Thoracic aorta (tissue), 2 donors: ENCODE measurements at regions not wholly inside any gene's neighbourhood (a gene's known extent, or its start where the extent isn't known, plus 50 kb on each side); places are given as distances from the start of the nearest gene placed in this dataset.

Experiments used
- ATAC-seq: fragments of 150-250 bp; one replicate; pipeline ENCODE4 v1.8.0; 2017; ENCODE audit warnings: low read depth; ENCODE audit not compliant: insufficient number of reproducible peaks, low FRiP score
- DNase-seq: peaks from one replicate; pipeline ENCODE4 v3.0.0-alpha.2; 2020; ENCODE audit warnings: low spot score
- H3K27ac ChIP-seq, 2 donors: fragments of 200-600 bp; sonication (generic); 1 replicate in 1 of 2; 2 replicates in 1 of 2; pipeline ENCODE4 v1.5.1; 2016; ENCODE audit warnings: mild to moderate bottlenecking in 2 of 2, moderate library complexity in 2 of 2
- H3K27me3 ChIP-seq: fragments of 200-600 bp; sonication (generic); replicated peaks from 2 replicates; pipeline ENCODE4 v1.6.0; 2016; ENCODE audit warnings: mild to moderate bottlenecking; ENCODE audit not compliant: insufficient read depth
- H3K36me3 ChIP-seq: fragments of 200-600 bp; sonication (generic); one replicate; pipeline ENCODE4 v1.5.1; 2016
- H3K4me1 ChIP-seq, 2 donors: fragments of 200-600 bp; sonication (generic); 1 replicate in 1 of 2; 2 replicates in 1 of 2; pipeline versions ENCODE4 v1.5.1 to v1.6.0; 2016; ENCODE audit warnings: low read depth in 2 of 2, mild to moderate bottlenecking in 1 of 2; ENCODE audit not compliant: control insufficient read depth in 1 of 2
- H3K4me3 ChIP-seq: fragments of 200-600 bp; sonication (generic); 2 replicates; pipeline ENCODE4 v1.5.1; 2016; ENCODE audit warnings: mild to moderate bottlenecking
- H3K9me3 ChIP-seq: fragments of 200-600 bp; sonication (generic); 2 replicates; pipeline ENCODE4 v1.5.1; 2016
- TF ChIP-seq, protein P1 (sequence below): fragments of 200-600 bp; sonication (generic); IDR thresholded peaks from one replicate; pipeline ENCODE4 v1.5.1; 2019; ENCODE audit warnings: antibody characterized with exemption

- Histone ChIP-seq H3K36me3 (no peaks in the 10 kb centered on the region), H3K4me1 (no peaks in the 10 kb centered on the region), H3K27ac (no peak overlapping the region), H3K9me3 (no peaks in the 10 kb centered on the region), H3K4me3 (no peak overlapping the region), H3K27me3 (no peaks in the 10 kb centered on the region)
- ATAC-seq (no peak), DNase-seq (no peak)
- TF ChIP-seq, protein P1, sequence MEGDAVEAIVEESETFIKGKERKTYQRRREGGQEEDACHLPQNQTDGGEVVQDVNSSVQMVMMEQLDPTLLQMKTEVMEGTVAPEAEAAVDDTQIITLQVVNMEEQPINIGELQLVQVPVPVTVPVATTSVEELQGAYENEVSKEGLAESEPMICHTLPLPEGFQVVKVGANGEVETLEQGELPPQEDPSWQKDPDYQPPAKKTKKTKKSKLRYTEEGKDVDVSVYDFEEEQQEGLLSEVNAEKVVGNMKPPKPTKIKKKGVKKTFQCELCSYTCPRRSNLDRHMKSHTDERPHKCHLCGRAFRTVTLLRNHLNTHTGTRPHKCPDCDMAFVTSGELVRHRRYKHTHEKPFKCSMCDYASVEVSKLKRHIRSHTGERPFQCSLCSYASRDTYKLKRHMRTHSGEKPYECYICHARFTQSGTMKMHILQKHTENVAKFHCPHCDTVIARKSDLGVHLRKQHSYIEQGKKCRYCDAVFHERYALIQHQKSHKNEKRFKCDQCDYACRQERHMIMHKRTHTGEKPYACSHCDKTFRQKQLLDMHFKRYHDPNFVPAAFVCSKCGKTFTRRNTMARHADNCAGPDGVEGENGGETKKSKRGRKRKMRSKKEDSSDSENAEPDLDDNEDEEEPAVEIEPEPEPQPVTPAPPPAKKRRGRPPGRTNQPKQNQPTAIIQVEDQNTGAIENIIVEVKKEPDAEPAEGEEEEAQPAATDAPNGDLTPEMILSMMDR = no peak
Measured at GRCh38 chr2:226623587-226624368, 175.8 kb downstream of the IRS1 start.

- DNase-seq (no peak), ATAC-seq (no peak)
- no peaks in the 10 kb centered on the region for H3K9me3 ChIP-seq
- no peaks in the 10 kb centered on the region for H3K27me3 ChIP-seq
- no peaks in the 10 kb centered on the region for H3K36me3 ChIP-seq
- no peak overlapping the region for H3K27ac ChIP-seq
- no peak overlapping the region for H3K4me3 ChIP-seq
- TF ChIP-seq, protein P1 = no peak
- no peaks in the 10 kb centered on the region for H3K4me1 ChIP-seq
Measured at GRCh38 chr2:226622484-226622883, 177.1 kb downstream of the IRS1 start.

- H3K27me3 ChIP-seq = no peaks in the 10 kb centered on the region
- H3K9me3 ChIP-seq = no peaks in the 10 kb centered on the region
- no peak overlapping the region for H3K27ac ChIP-seq
- H3K4me3 ChIP-seq = no peak overlapping the region
- H3K4me1 ChIP-seq = no peaks in the 10 kb centered on the region
- ATAC-seq (no peak), DNase-seq (no peak)
- TF ChIP-seq, protein P1 = no peak
- H3K36me3 ChIP-seq = no peaks in the 10 kb centered on the region
Measured at GRCh38 chr2:226620176-226620575, 179.4 kb downstream of the IRS1 start.

GRCh38 chr2:226619707-226620106 is 179.9 kb downstream of the IRS1 start:
- no peaks in the 10 kb centered on the region for H3K9me3 ChIP-seq
- DNase-seq (no peak), ATAC-seq (no peak)
- H3K36me3 ChIP-seq = no peaks in the 10 kb centered on the region
- H3K4me3 ChIP-seq = no peak overlapping the region
- H3K27me3 ChIP-seq = no peaks in the 10 kb centered on the region
- H3K27ac ChIP-seq = no peak overlapping the region
- no peaks in the 10 kb centered on the region for H3K4me1 ChIP-seq
- TF ChIP-seq, protein P1 = no peak

DNA sequence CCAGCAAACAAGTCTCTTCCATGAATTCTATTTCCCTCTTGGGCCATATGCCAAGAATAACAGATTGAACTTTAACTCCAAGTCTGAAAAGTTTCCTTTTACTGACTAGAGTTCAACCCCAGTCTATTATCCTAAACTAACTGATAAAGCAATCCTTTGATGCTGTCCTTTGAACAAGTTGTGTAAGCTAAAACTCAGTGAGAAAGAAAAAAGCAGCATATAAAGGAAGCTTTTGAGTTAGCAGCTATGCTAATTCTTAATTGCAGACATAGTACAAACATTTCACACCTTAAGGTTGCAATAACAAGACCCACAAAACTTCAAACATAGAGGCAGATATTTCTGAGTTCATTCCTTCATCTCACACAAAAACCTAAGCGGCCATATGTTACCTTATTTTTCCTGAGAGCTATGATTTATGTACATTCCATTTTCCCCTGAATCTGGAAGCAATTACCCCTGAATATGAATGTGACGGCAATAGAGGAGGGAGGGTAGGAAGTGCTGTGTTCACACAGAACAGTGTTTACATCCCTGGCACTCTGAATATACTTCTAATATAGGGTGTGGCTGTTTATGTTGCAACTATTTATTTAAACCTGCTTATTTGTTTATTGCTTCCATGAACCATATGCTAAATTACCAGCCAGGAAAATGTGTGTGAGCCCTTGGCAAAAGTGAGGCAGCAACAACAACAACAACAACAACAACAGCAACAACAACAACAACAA is 180.6 kb downstream of the IRS1 start:
- ATAC-seq (no peak), DNase-seq (no peak)
- no peak overlapping the region for H3K27ac ChIP-seq
- no peaks in the 10 kb centered on the region for H3K27me3 ChIP-seq
- H3K4me1 ChIP-seq = no peaks in the 10 kb centered on the region
- no peaks in the 10 kb centered on the region for H3K36me3 ChIP-seq
- no peak overlapping the region for H3K4me3 ChIP-seq
- no peaks in the 10 kb centered on the region for H3K9me3 ChIP-seq
- TF ChIP-seq, protein P1 = no peak
